Liver (tissue), 7 donors: ENCODE measurements at regions not wholly inside any gene's neighbourhood (a gene's known extent, or its start where the extent isn't known, plus 50 kb on each side); places are given as distances from the start of the nearest gene placed in this dataset.

Experiments
- DNase-seq: peaks from one replicate; pipeline ENCODE4 v3.0.0-alpha.2; 2017; ENCODE audit warnings: low spot score
- H3K27ac ChIP-seq, 2 donors: one replicate each; pipeline ENCODE4 v1.7.0; 2013; ENCODE audit warnings: inconsistent platforms in 2 of 2, low read length in 2 of 2, control low read depth in 1 of 2, low read depth in 1 of 2, mild to moderate bottlenecking in 1 of 2
- H3K27me3 ChIP-seq, 4 donors: one replicate each; pipeline versions ENCODE4 v1.6.1 to v1.7.0; 2013; ENCODE audit warnings: low read length in 3 of 4, inconsistent platforms in 1 of 4, mild to moderate bottlenecking in 1 of 4, moderate library complexity in 1 of 4; ENCODE audit not compliant: control insufficient read depth in 4 of 4, insufficient read depth in 4 of 4
- H3K36me3 ChIP-seq, 4 donors: one replicate each; pipeline versions ENCODE4 v1.6.1 to v1.7.0; 2013; ENCODE audit warnings: low read length in 3 of 4, mild to moderate bottlenecking in 3 of 4, low read depth in 1 of 4, moderate library complexity in 1 of 4; ENCODE audit not compliant: control insufficient read depth in 4 of 4, insufficient read depth in 3 of 4
- H3K4me1 ChIP-seq, 4 donors: one replicate each; pipeline versions ENCODE4 v1.6.1 to v1.7.0; 2013; ENCODE audit warnings: low read length in 3 of 4, mild to moderate bottlenecking in 3 of 4, moderate library complexity in 1 of 4; ENCODE audit not compliant: control insufficient read depth in 4 of 4, insufficient read depth in 4 of 4
- H3K4me3 ChIP-seq, 3 donors: one replicate each; pipeline versions ENCODE4 v1.6.1 to v1.7.0; 2013; ENCODE audit warnings: low read length in 3 of 3, control low read depth in 1 of 3, low read depth in 1 of 3, mild to moderate bottlenecking in 1 of 3
- H3K9ac ChIP-seq, 2 donors: one replicate each; pipeline ENCODE4 v1.7.0; 2013; ENCODE audit warnings: low read length in 2 of 2, mild to moderate bottlenecking in 2 of 2, moderate library complexity in 2 of 2, control low read depth in 1 of 2, low read depth in 1 of 2
- H3K9me3 ChIP-seq, 4 donors: one replicate each; pipeline versions ENCODE4 v1.6.1 to v1.7.0; 2013; ENCODE audit warnings: low read length in 3 of 4; ENCODE audit not compliant: control insufficient read depth in 4 of 4
- ATF3 ChIP-seq: IDR thresholded peaks from 2 replicates; pipeline ENCODE4 v1.6.1; 2016; ENCODE audit warnings: antibody characterized with exemption
- EGR1 ChIP-seq, 2 donors: IDR thresholded peaks; 2 replicates each; pipeline ENCODE4 v1.6.1; 2016 to 2018; ENCODE audit warnings: antibody characterized with exemption in 2 of 2, low read depth in 2 of 2
- FOXA1 ChIP-seq: IDR thresholded peaks from 2 replicates; pipeline ENCODE4 v1.6.1; 2016; ENCODE audit warnings: antibody characterized with exemption
- FOXA2 ChIP-seq: IDR thresholded peaks from 2 replicates; pipeline ENCODE4 v1.6.1; 2016; ENCODE audit warnings: antibody characterized with exemption
- GABPA ChIP-seq, 2 donors: IDR thresholded peaks in 1 of 2; conservative IDR thresholded peaks in 1 of 2; 2 replicates each; pipeline ENCODE4 v1.6.1; 2016; ENCODE audit warnings: antibody characterized with exemption in 2 of 2, mild to moderate bottlenecking in 1 of 2, moderate library complexity in 1 of 2
- HNF4A ChIP-seq, 2 donors: conservative IDR thresholded peaks; 2 replicates each; pipeline ENCODE4 v1.6.1; 2016; ENCODE audit warnings: antibody characterized with exemption in 2 of 2, mild to moderate bottlenecking in 2 of 2
- HNF4G ChIP-seq: IDR thresholded peaks from 2 replicates; pipeline ENCODE4 v1.6.1; 2016; ENCODE audit warnings: antibody characterized with exemption
- JUND ChIP-seq, 2 donors: IDR thresholded peaks; 2 replicates each; pipeline ENCODE4 v1.6.1; 2016; ENCODE audit warnings: antibody characterized with exemption in 2 of 2
- MAX ChIP-seq: IDR thresholded peaks from 2 replicates; pipeline ENCODE4 v1.6.1; 2016; ENCODE audit warnings: antibody characterized with exemption
- NR2F2 ChIP-seq: IDR thresholded peaks from 2 replicates; pipeline ENCODE4 v1.6.1; 2016; ENCODE audit warnings: antibody characterized with exemption
- RAD21 ChIP-seq, 2 donors: IDR thresholded peaks; 2 replicates each; pipeline ENCODE4 v1.6.1; 2016; ENCODE audit warnings: antibody characterized with exemption in 2 of 2, mild to moderate bottlenecking in 2 of 2
- REST ChIP-seq: IDR thresholded peaks from 2 replicates; pipeline ENCODE4 v1.6.1; 2016; ENCODE audit warnings: antibody characterized with exemption, mild to moderate bottlenecking
- RXRA ChIP-seq, 2 donors: IDR thresholded peaks; 2 replicates each; pipeline ENCODE4 v1.6.1; 2017 to 2018; ENCODE audit warnings: antibody characterized with exemption in 2 of 2, mild to moderate bottlenecking in 1 of 2
- SP1 ChIP-seq: IDR thresholded peaks from 2 replicates; pipeline ENCODE4 v1.6.1; 2018; ENCODE audit warnings: antibody characterized with exemption, mild to moderate bottlenecking
- TAF1 ChIP-seq: conservative IDR thresholded peaks from 2 replicates; pipeline ENCODE4 v1.6.1; 2016; ENCODE audit warnings: antibody characterized with exemption, mild to moderate bottlenecking
- YY1 ChIP-seq: IDR thresholded peaks from 2 replicates; pipeline ENCODE4 v1.6.1; 2016; ENCODE audit warnings: antibody characterized with exemption, mild to moderate bottlenecking
- WGBS: extraction: QIAGEN DNeasy Blood & Tissue Kit; methylation state at CpG from one replicate; pipeline ENCODE4 v1.1.7; 2013; 5-methylcytosine and 5-hydroxymethylcytosine counted together
- donor health status: healthy.
- donor health status: healthy.
- donor health status: healthy.
- donor health status: healthy.

GRCh38 chr3:118809696-118810498 lies 224.7 kb downstream of the IGSF11 start:
- Histone ChIP-seq H3K36me3 (no peaks in the 10 kb centered on the region), H3K9ac (no peak overlapping the region), H3K27ac (no peak overlapping the region), H3K4me1 (no peaks in the 10 kb centered on the region), H3K27me3 (no peaks in the 10 kb centered on the region), H3K9me3 (no peaks in the 10 kb centered on the region), H3K4me3 (no peak overlapping the region)
- WGBS, result 79% methylated on average over 9 of the region's 9 CpGs
- TF ChIP-seq EGR1 (IDR thresholded peaks at IDR 0.05; ENCODE audit: low read depth in 2 of 2) (no peak), JUND (IDR thresholded peaks at IDR 0.05) (no peak), YY1 (no peak), TAF1 (no peak), REST (no peak), GABPA (IDR thresholded peaks at IDR 0.05 in 1 of 2, conservative IDR thresholded peaks at IDR 0.05 in 1 of 2) (no peak), ATF3 (no peak), SP1 (no peak), MAX (no peak), RXRA (IDR thresholded peaks at IDR 0.05) (no peak), HNF4G (no peak), FOXA1 (no peak), FOXA2 (no peak), HNF4A (conservative IDR thresholded peaks at IDR 0.05) (no peak)
- no peak for DNase-seq

DNA sequence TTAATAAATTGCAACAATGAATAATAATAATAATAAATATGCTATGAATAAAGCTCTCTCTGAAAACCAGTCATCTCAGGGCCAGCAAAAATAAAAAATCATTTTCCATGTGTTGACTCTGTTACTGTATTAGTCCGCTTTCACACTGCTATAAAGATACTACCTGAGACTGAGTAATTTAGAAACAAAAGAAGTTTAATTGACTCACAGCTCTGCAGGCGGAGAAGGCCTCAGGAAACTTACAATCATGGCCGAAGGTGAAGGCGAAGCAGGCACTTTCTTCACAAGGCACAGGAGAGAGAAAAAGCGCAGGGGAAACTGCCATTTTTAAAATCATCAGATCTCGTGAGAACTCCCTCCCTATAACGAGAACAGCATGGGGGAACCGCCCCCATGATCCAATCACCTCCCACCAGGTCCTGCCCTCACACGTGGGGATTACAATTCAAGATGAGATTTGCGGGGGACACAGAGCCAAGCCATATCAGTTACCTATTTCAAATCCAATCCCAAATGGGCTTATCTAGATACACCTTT lies 224.1 kb downstream of the IGSF11 start:
- TF ChIP-seq HNF4A (conservative IDR thresholded peaks at IDR 0.05) (no peak), HNF4G (no peak), RAD21 (IDR thresholded peaks at IDR 0.05) (no peak), EGR1 (IDR thresholded peaks at IDR 0.05; ENCODE audit: low read depth in 2 of 2) (no peak), NR2F2 (no peak), FOXA1 (no peak), YY1 (no peak), MAX (no peak), FOXA2 (no peak)
- 78% methylated on average over 10 of the region's 10 CpGs for WGBS
- DNase-seq, result no peak
- H3K9me3 ChIP-seq, result no peaks in the 10 kb centered on the region
- H3K36me3 ChIP-seq, result no peaks in the 10 kb centered on the region
- H3K4me3 ChIP-seq, result no peak overlapping the region
- no peak overlapping the region for H3K9ac ChIP-seq
- no peak overlapping the region for H3K27ac ChIP-seq
- H3K27me3 ChIP-seq, result no peaks in the 10 kb centered on the region
- no peaks in the 10 kb centered on the region for H3K4me1 ChIP-seq
